Neural cell (in vitro differentiated cells): ENCODE measurements at regions not wholly inside any gene's neighbourhood (a gene's known extent, or its start where the extent isn't known, plus 50 kb on each side); places are given as distances from the start of the nearest gene placed in this dataset.

ENCODE experiments used
- CTCF ChIP-seq: fragments of 450-650 bp; IDR thresholded peaks from 2 replicates; pipeline ENCODE4 v1.5.1; 2014; ENCODE audit warnings: antibody characterized with exemption, mild to moderate bottlenecking, moderate library complexity; ENCODE audit not compliant: poor library complexity, severe bottlenecking
- EP300 ChIP-seq: fragments of 450-650 bp; conservative IDR thresholded peaks from 2 replicates; pipeline ENCODE4 v1.6.1; 2014; ENCODE audit warnings: antibody characterized with exemption, mild to moderate bottlenecking, moderate library complexity; ENCODE audit not compliant: poor library complexity, severe bottlenecking
- EZH2 ChIP-seq: fragments of 200-600, 300-800 bp; shearing (Covaris generic), sonication (generic); IDR thresholded peaks from 2 replicates; pipeline ENCODE4 v1.6.1; 2014; ENCODE audit warnings: antibody characterized with exemption, low read length, borderline replicate concordance, mild to moderate bottlenecking; ENCODE audit not compliant: insufficient read depth, poor library complexity, severe bottlenecking
- POLR2AphosphoS5 ChIP-seq: IDR thresholded peaks from 2 replicates; pipeline ENCODE4 v1.6.1; 2012
- SMC3 ChIP-seq: fragments of 450-650 bp; conservative IDR thresholded peaks from 2 replicates; pipeline ENCODE4 v1.6.1; 2014; ENCODE audit warnings: antibody characterized with exemption, mild to moderate bottlenecking, moderate library complexity; ENCODE audit not compliant: poor library complexity

GRCh38 chr18:55672574-55673361, 84.8 kb upstream of the TCF4 start:
- no peak for TF ChIP-seq CTCF
- no peak for TF ChIP-seq POLR2AphosphoS5
- TF ChIP-seq SMC3, result no peak
- TF ChIP-seq EZH2, result no peak
- TF ChIP-seq EP300, result no peak
